Upper lobe of left lung (tissue), 4 donors: ENCODE measurements at regions not wholly inside any gene's neighbourhood (a gene's known extent, or its start where the extent isn't known, plus 50 kb on each side); places are given as distances from the start of the nearest gene placed in this dataset.

Experiments used
- POLR2AphosphoS5 ChIP-seq, 2 donors: sonication (generic); formaldehyde crosslinking; IDR thresholded peaks; one replicate each; pipeline ENCODE4 v1.5.1; 2017; ENCODE audit warnings: antibody characterized with exemption in 2 of 2
- TF ChIP-seq, protein P1 (sequence below), 6 experiments: fragments of 450-650 bp in 4 of 6; fragments of 200-600 bp in 2 of 6; sonication (generic) in 2 of 6; IDR thresholded peaks; one replicate each; pipeline ENCODE4 v1.5.1; 2016 to 2019; ENCODE audit warnings: antibody characterized with exemption in 6 of 6

DNA sequence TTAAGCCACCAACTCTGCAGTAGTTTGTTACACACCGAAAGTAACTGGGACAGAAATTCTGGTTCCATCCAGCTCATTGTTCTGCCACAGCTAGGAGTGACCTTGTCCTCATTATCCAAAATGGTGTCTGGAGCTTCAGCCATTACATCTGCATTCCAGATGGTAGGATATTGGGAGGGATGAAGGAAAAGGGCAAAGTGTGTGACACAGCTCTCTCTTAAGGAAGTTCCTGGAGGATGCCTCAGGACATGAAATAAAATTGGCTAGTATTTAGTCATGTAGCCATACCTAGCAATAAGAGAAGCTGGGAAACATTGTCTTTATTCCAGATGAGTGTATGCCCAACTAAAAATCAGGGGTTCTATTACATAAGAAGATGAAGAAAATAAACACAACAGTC lies 262.0 kb downstream of the BCOR start:
- TF ChIP-seq, protein P1, sequence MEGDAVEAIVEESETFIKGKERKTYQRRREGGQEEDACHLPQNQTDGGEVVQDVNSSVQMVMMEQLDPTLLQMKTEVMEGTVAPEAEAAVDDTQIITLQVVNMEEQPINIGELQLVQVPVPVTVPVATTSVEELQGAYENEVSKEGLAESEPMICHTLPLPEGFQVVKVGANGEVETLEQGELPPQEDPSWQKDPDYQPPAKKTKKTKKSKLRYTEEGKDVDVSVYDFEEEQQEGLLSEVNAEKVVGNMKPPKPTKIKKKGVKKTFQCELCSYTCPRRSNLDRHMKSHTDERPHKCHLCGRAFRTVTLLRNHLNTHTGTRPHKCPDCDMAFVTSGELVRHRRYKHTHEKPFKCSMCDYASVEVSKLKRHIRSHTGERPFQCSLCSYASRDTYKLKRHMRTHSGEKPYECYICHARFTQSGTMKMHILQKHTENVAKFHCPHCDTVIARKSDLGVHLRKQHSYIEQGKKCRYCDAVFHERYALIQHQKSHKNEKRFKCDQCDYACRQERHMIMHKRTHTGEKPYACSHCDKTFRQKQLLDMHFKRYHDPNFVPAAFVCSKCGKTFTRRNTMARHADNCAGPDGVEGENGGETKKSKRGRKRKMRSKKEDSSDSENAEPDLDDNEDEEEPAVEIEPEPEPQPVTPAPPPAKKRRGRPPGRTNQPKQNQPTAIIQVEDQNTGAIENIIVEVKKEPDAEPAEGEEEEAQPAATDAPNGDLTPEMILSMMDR (IDR thresholded peaks at IDR 0.05): no peak
- TF ChIP-seq POLR2AphosphoS5 (IDR thresholded peaks at IDR 0.05): no peak
